ENCODE measurements at regions not wholly inside any gene's neighbourhood (a gene's known extent, or its start where the extent isn't known, plus 50 kb on each side); places are given as distances from the start of the nearest gene placed in this dataset.
"Not testable (repeated sequence)": the region's sequence is repeated elsewhere in the genome, so short reads cannot be mapped to it uniquely, and the experiment has no call there.

DNA sequence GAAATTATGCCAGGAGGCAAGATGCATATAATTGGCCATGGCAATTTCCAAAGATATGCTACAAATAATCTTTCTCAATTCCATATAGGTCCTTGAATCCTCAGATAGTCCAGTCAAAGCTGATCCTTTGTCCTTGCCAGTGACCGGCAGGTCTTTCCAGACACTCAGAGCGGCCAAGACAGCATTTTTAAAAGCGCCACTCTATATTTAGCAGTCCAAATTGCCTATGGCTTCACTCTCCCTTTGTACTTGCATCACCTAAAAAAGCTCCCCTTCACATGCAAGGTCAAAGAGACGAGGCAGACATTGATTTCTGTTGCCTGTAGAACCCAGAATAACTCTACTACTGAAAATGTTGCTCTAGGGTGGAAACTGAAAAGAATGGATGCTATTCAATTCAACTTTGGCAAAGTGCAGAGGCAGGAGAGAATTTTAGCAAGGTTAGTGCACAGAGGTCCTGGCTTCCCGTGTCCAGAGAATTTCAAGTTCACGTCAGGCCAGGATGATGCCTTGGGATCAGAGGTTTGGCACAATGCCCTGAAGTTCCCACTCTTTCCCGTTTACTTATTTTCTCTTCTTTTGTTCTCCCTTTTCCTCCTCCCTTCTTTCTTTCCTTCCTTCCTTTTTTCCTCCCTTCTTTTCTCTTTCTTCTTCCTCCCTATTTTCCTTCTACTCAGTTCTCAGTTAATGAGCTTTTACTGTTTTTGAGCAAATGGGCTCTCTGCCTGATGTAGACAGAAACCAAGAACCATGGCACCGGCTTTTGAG is 108.5 kb downstream of the KCNK1 start:
- in situ Hi-C loops (cut with HindIII; ENCODE audit: low pct_unique_long_range_greater_than_20kb, low sequenced_read_pairs): no loop called here
- DNase-seq (ENCODE audit: low read depth): no peak

DNA sequence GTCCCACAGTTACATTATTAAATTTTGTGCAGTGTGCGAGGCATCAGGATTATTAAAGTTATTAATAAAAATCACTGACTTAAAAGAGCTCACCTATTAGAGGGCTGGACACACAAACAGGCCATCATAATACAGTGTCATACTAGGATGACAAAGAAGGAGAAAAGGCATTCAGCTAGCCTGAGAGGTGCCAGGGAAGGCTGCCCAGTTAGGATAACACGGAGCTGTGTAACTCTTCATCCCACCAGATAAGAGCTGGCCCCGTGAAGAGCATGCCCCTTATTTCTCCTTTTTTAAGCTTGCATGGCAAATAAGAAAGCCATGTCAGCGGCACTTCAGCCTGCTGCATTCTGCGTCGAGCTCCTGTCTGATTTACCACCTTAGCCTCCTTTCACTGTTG is 109.5 kb downstream of the KCNK1 start:
- in situ Hi-C loops (cut with HindIII; ENCODE audit: low pct_unique_long_range_greater_than_20kb, low sequenced_read_pairs): no loop called here

DNA sequence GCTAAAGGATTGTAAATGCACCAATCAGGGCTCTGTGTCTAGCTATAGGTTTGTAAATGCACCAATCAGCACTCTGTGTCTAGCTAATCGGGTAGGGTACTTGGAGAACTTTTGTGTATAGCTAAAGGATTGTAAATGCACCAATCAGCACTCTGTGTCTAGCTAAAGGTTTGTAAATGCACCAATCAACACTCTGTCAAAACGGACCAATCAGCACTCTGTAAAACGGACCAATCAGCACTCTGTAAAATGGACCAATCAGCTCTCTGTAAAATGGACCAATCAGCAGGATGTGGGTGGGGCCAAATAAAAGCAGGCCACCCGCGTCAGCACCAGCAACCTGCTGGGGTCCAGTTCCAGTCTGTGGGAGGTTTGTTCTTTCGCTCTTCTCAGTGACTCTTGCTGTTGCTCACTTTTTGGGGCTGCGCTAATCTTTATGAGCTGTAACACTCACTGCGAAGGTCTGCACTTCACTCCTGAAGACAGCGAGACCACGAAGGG is 110.3 kb downstream of the KCNK1 start:
- in situ Hi-C loops (cut with HindIII; ENCODE audit: low pct_unique_long_range_greater_than_20kb, low sequenced_read_pairs); DNase-seq (ENCODE audit: low read depth): not testable (repeated sequence)

More for the DNA sequence above, 109.5 kb downstream of the KCNK1 start:
- no peak for DNase-seq (ENCODE audit: low read depth)

DNA sequence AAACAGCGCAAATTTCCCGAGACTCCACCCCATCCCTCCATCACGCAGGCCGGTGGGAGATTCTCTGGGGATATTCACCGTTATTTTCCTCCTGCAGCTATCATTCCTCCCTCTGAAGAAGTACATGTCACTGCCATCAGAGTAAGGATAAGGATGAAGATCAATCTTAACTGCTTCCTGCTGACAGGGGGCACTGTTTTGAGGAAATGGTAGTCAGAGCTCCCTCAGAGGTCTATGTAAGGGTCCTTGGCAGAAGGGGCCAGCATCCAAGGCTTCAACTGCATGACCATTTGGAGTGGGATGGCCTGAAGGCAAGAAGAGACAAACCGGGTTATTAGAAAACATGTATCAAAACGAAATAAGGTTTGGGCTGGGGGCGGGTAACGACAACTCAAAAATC is 111.5 kb downstream of the KCNK1 start:
- DNase-seq (ENCODE audit: low read depth): no peak
- in situ Hi-C loops (cut with HindIII; ENCODE audit: low pct_unique_long_range_greater_than_20kb, low sequenced_read_pairs): no loop called here

DNA sequence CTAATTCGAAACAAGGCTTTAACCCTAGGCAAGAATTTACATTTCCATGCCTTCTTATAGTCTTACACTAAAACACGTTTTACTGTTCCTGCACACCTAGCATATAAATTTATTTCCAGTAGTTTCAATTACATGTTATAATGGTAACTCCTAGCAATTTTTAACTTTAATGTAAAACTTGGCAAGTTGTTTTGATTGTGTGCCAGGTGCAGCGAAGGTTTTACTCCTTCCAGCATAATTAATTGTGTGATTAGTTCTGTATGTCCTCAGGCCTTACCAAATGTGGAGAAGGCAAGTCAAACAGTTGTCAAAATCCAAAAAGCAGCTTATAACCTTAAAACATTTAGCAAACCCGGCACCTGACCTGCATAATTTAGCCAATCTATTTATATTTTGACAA is 114.8 kb downstream of the KCNK1 start:
- in situ Hi-C loops (cut with HindIII; ENCODE audit: low pct_unique_long_range_greater_than_20kb, low sequenced_read_pairs): no loop called here
- no peak for DNase-seq (ENCODE audit: low read depth)

DNA sequence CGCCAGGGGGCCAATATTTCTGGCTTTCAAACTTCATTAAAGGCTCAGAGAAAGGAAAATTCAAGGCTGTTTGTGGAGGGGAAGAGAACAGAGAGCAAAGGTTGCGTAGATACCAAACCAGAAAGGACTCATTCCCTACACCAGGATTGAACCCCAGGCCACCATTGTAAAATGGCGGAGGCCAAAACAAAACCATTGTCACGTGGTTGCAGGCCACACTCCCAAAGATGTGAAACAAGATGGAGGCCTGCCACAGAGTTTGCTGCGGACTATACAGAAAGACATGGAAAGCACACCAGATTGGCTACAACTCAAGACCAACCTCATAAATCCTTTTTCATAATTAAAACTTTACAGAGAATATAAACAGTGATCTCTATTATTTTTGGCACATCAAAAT is 116.5 kb downstream of the KCNK1 start:
- no peak for DNase-seq (ENCODE audit: low read depth)
- in situ Hi-C loops (cut with HindIII; ENCODE audit: low pct_unique_long_range_greater_than_20kb, low sequenced_read_pairs): no loop called here

DNA sequence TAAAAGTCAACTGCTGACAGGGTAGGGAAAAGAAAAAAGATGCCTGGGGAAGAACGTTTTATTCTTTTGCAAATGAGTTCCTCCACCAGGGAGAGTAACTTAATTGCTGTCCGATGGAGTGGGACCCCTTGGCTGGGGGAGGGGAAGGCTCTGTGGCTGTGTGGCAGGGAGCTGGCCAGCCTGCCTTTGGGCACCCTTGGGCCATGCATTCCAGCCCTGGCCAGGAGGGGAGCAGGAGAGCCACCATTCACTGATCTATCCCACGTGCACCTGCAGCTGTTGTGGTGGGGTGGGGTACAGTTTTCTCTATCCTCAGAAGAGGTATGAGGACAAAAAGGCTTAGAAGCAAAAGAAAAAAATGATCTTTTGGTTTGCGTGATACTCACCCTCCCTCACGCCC is 116.9 kb downstream of the KCNK1 start:
- in situ Hi-C loops (cut with HindIII; ENCODE audit: low pct_unique_long_range_greater_than_20kb, low sequenced_read_pairs): no loop called here
- peak; percentile 5 for DNase-seq (ENCODE audit: low read depth)

DNA sequence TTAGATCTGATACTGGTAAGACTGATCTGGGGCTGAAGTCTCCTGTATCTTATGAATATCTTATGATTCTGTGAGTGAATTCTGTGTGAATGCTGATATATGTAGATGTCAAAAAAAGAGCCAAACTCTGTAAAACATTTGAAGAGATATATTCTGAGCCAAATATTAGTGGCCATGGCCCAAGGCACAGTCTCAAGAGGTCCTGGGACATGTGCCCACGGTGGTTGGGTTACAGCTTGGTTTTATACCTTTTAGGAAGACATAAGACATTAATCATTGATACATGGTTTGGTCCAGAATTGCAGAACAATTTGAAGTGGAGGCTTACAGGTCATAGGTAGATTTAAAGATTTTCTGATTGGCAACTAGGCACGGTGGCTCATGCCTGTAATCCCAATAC is 118.3 kb downstream of the KCNK1 start:
- no peak for DNase-seq (ENCODE audit: low read depth)
- in situ Hi-C loops (cut with HindIII; ENCODE audit: low pct_unique_long_range_greater_than_20kb, low sequenced_read_pairs): no loop called here

DNA sequence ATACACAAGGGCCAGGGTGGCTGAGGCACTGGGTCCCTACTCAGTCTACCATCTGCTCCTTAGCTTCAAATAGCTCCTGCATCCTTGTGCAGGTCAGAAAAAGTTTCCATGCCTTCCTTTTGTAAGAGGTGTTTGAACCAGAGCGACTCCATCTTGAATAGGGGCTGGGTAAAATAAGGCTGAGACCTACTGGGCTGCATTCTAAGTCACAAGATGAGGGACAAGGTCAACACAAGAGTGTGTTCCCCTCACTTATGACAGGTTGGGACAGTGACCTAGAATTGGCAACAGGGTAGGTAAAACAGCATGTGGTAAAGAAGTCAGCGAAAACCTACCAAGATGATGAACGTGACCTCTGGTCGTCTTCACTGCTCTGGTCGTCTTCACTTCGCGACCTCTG is 120.5 kb downstream of the KCNK1 start:
- in situ Hi-C loops (cut with HindIII; ENCODE audit: low pct_unique_long_range_greater_than_20kb, low sequenced_read_pairs): no loop called here
- no peak for DNase-seq (ENCODE audit: low read depth)

DNA sequence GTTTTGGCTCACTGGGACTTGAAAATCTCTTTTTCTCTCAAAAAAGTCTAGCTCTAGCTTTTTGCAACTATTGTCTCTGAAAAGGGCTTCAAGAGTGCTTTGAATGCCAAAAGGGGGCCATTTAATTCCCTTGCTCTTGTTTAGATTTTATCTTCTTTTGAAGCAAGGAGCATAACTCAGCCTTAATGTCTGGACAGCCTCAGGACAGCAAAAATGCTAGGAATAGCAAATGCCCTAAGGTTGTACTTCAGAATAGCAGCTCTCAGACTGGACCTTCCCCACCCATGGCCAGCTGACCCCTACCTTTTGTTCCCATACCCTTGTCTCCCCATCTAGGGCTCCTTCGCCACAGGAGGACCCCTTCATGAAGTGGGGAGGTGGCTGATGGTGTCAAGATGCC is 121.4 kb downstream of the KCNK1 start:
- in situ Hi-C loops (cut with HindIII; ENCODE audit: low pct_unique_long_range_greater_than_20kb, low sequenced_read_pairs): no loop called here
- DNase-seq (ENCODE audit: low read depth): no peak

DNA sequence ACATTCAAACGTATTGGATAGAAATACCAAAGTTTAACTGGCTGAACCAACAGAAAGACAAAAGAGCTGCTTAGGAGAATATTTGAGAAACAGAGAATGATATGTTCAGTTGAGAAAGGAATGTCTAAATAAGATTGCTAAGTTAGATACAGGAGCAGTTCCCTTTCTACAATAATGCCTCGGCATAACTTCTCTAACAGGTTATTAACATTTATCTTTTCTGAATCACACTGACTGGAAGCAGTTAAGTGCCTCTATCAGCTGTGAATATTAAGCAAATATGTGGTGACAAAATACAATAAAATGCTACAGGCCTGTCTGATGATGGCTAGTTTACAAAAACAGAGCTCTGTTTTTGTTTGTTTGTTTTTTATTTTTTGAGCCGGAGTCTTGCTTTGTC is 121.9 kb downstream of the KCNK1 start:
- DNase-seq (ENCODE audit: low read depth): no peak
- in situ Hi-C loops (cut with HindIII; ENCODE audit: low pct_unique_long_range_greater_than_20kb, low sequenced_read_pairs): no loop called here

DNA sequence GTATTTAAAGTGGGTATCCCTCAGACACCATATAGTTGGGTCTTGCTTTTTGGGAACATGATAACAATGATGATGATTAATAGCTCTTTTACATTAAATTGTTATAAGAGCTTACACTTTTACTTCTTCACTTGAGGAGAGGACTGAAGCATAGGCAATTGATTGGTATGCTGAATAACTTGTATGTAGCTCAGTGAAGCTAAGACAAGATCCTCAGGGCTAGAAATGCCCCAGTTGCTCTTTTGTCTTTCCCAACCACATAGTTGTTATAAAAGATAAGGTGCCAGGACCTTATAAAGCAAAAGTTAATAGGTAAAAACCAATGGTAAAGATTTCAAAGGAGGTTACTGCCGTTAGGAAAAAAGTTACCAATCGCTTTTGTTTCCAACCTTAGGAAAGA is 123.4 kb downstream of the KCNK1 start:
- DNase-seq (ENCODE audit: low read depth): no peak
- in situ Hi-C loops (cut with HindIII; ENCODE audit: low pct_unique_long_range_greater_than_20kb, low sequenced_read_pairs): no loop called here

DNA sequence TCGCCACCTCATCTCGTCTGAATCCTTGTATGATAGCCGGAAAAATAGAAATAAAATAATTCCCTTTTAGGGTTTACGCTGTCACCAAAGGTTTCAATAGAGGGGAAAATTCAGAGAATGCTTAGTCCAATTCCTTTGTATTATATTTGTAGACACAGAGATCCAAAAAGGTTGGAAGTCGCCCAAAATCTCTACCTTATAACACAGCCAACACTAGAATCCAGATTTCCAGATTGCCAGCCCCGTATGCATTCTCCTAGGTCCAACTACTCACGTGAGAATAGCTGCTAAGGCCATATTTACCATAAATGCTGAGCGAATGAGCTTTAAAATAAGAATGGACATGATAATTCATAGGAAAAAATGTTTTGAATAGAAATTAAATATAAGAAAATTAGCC is 124.5 kb downstream of the KCNK1 start:
- in situ Hi-C loops (cut with HindIII; ENCODE audit: low pct_unique_long_range_greater_than_20kb, low sequenced_read_pairs): no loop called here
- no peak for DNase-seq (ENCODE audit: low read depth)

DNA sequence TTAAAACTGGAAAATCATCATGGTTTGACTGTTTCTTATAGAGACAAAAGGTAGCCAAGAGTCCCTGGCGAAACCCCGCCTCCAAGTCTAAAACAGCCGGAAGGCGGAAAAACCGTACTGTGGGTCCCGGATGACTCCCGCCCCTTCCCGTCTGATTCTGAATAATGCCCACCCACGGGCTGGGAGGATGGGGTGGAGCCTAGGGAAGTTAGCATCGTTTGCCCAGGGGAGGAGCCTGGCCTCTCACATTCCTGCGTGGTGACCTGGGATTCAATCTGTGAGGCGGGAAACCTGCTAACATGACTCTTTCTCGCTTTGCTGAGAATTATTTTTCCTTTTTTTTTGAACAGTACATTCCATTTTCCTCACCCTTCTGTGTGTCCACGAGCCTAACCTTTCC is 124.9 kb downstream of the KCNK1 start:
- DNase-seq (ENCODE audit: low read depth): no peak
- in situ Hi-C loops (cut with HindIII; ENCODE audit: low pct_unique_long_range_greater_than_20kb, low sequenced_read_pairs): no loop called here

DNA sequence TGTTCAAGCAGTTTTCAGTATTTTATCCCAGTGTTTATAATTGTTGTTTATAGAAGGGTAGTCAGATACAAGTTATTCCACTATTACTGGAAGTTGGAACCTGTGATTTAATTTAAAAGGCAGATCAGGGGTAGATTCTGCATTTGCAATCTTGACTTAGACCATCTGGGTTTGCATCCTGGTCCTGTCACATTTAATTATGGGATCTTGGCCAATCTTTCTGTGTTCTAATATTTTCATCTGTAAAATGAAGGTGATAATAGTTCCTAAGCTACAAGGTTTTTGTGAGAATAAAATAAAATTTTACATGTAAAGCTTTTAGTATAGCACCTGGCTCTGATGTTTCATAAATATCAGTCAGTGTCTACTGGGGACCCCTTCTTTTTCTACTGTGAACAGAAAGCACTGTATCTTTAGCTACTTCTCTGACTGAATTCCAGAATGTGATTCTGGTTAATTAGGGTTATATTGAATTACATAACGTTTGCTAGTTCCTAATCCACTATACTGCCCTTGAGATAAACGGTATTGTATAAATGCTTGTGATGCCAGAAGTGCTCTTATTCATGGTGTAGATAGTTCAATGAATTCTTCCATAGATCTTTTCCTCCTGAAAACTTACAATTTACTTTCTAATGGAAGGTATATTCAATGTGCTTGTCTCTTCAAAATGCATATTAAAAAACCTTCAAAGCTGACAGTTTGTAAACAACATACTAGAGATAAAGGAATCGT is 131.0 kb downstream of the KCNK1 start:
- no peak for DNase-seq (ENCODE audit: low read depth)
- in situ Hi-C loops (cut with HindIII; ENCODE audit: low pct_unique_long_range_greater_than_20kb, low sequenced_read_pairs): no loop called here

DNA sequence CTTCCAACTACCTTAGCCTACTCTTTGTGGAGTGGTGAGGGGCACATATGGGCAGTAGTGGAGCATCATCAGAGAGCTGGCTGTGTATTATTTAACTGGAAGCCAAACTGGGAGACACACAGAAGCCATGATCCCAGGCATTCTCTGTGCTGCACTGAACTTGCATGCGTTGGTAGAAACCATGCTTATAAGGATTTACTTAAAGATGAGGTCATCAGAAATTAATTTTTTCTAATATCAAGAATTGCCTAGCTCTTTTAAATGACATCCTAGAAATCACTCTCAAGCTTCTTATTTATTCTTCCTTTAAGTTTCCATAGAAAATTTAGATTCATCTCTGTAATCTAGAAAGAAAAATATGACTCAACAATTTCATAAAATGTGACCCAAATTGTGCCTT is 136.2 kb downstream of the KCNK1 start:
- no peak for DNase-seq (ENCODE audit: low read depth)
- in situ Hi-C loops (cut with HindIII; ENCODE audit: low pct_unique_long_range_greater_than_20kb, low sequenced_read_pairs): no loop called here

DNA sequence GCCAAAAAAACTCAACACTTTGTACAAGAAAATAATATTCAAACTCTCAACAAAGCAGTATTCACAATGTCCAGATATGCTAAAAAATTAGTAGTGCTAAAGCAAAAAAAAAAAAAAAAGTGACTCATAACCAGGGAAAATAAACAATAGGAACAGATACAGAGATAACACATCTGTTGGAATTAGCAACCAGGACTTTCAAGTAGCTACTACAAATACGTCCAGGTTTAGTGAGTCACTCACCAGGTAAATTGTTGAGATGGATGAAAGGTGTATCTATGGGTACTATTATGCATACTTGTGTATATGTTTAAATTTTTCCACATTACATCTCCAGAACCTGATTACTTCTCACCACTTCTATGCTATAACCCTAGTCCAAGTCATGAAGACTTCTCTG is 144.8 kb upstream of the SLC35F3 start:
- in situ Hi-C loops (cut with HindIII; ENCODE audit: low pct_unique_long_range_greater_than_20kb, low sequenced_read_pairs): no loop called here
- peak; percentile 23 for DNase-seq (ENCODE audit: low read depth)

DNA sequence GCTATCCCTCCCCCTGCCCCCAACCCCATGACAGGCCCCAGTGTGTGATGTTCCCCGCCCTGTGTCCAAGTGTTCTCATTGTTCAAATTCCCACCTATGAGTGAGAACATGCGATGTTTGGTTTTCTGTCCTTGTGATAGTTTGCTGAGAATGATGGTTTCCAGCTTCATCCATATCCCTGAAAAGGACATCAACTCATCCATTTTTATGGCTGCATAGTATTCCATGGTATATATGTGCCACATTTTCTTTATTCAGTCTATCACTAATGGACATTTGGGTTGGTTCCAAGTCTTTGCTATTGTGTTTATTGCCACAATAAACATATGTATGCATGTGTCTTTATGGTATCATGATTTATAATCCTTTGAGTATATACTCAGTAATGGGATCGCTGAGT is 140.2 kb upstream of the SLC35F3 start:
- in situ Hi-C loops (cut with HindIII; ENCODE audit: low pct_unique_long_range_greater_than_20kb, low sequenced_read_pairs): not testable (repeated sequence)

DNA sequence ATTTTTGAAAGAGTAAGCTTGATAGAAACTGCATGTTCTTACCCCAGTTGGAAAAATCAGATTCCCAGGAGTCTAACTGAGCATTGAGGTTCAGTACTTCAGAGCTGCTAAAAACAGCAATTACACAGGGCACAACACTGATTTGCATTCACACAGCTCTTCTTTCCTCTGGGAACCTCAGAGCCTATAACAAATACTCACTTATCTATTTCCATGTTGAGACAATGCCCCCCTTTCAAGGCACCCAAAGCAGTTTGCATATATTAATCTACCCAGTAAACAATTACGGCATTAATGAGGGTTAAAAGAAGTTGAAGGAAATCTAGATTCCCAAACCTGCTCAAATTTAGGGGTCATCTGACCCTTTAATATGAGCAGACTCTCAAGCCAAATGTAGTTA is 126.9 kb upstream of the SLC35F3 start:
- in situ Hi-C loops (cut with HindIII; ENCODE audit: low pct_unique_long_range_greater_than_20kb, low sequenced_read_pairs): no loop called here

More for the DNA sequence above, 140.2 kb upstream of the SLC35F3 start:
- DNase-seq (ENCODE audit: low read depth): not testable (repeated sequence)

DNA sequence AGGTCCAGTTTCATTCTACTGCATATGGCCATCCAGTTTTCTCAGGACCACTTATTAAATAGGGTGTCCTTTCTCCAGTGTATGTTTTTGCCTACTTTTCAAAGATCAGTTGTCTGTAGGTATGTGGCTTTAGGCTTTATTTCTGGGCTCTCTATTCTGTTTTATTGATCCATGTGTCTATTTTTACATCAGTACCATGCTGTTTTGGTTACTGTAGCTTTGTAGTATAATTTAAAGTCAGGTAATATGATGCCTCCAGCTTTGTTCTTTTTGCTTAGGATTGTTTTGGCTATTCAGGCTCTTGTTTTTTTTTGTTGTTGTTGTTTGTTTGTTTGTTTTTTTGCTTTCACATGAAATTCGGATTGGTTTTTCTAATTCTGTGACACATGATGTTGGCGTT is 124.4 kb upstream of the SLC35F3 start:
- DNase-seq (ENCODE audit: low read depth): no peak
- in situ Hi-C loops (cut with HindIII; ENCODE audit: low pct_unique_long_range_greater_than_20kb, low sequenced_read_pairs): no loop called here

More for the DNA sequence above, 126.9 kb upstream of the SLC35F3 start:
- DNase-seq (ENCODE audit: low read depth): no peak

Data from Caki2 (cell line).